HEK293 (cell line): ENCODE measurements at regions not wholly inside any gene's neighbourhood (a gene's known extent, or its start where the extent isn't known, plus 50 kb on each side); places are given as distances from the start of the nearest gene placed in this dataset.

Experiments
- BCL11A ChIP-seq: fragments of 450-650 bp; formaldehyde crosslinking; IDR thresholded peaks from 2 replicates; pipeline ENCODE4 v1.5.1; 2016; ENCODE audit warnings: low read depth, missing biosample characterization, missing genetic modification characterization
- EGR2 ChIP-seq: fragments of 450-650 bp; formaldehyde crosslinking; IDR thresholded peaks from 2 replicates; pipeline ENCODE4 v1.5.1; 2016; ENCODE audit warnings: low read depth, missing biosample characterization, missing genetic modification characterization
- HOXD13 ChIP-seq: sonication (generic); formaldehyde crosslinking; IDR thresholded peaks from 2 replicates; pipeline ENCODE4 v1.8.0; 2022; ENCODE audit warnings: missing genetic modification reagents, borderline replicate concordance
- KLF16 ChIP-seq: fragments of 450-650 bp; formaldehyde crosslinking; IDR thresholded peaks from 2 replicates; pipeline ENCODE4 v1.5.1; 2017; ENCODE audit warnings: missing biosample characterization, missing genetic modification characterization
- MZF1 ChIP-seq: fragments of 450-650 bp; formaldehyde crosslinking; IDR thresholded peaks from 2 replicates; pipeline ENCODE4 v1.5.1; 2017; ENCODE audit warnings: missing biosample characterization, missing genetic modification characterization, borderline replicate concordance
- SCRT1 ChIP-seq: fragments of 450-650 bp; formaldehyde crosslinking; IDR thresholded peaks from 2 replicates; pipeline ENCODE4 v1.5.1; 2016; ENCODE audit warnings: missing biosample characterization, missing genetic modification characterization, borderline replicate concordance
- SETDB1 ChIP-seq: IDR thresholded peaks from one replicate; pipeline ENCODE4 v1.6.1; 2017; ENCODE audit warnings: mild to moderate bottlenecking, low read length, moderate library complexity, mixed read lengths; ENCODE audit not compliant: insufficient read length
- YY1 ChIP-seq: fragments of 450-650 bp; formaldehyde crosslinking; IDR thresholded peaks from 2 replicates; pipeline ENCODE4 v1.5.1; 2018; ENCODE audit warnings: missing biosample characterization, missing genetic modification characterization
- YY2 ChIP-seq: fragments of 450-650 bp; formaldehyde crosslinking; IDR thresholded peaks from 2 replicates; pipeline ENCODE4 v1.5.1; 2016; ENCODE audit warnings: missing biosample characterization, missing genetic modification characterization
- ZBTB1 ChIP-seq: fragments of 450-650 bp; formaldehyde crosslinking; IDR thresholded peaks from 2 replicates; pipeline ENCODE4 v1.5.1; 2016; ENCODE audit warnings: missing biosample characterization, missing genetic modification characterization
- ZNF132 ChIP-seq: fragments of 450-650 bp; formaldehyde crosslinking; IDR thresholded peaks from 2 replicates; pipeline ENCODE4 v1.5.1; 2017; ENCODE audit warnings: missing biosample characterization, missing genetic modification characterization, borderline replicate concordance
- ZNF239 ChIP-seq: fragments of 450-650 bp; formaldehyde crosslinking; IDR thresholded peaks from 2 replicates; pipeline ENCODE4 v1.5.1; 2016; ENCODE audit warnings: missing biosample characterization, missing genetic modification characterization
- ZNF292 ChIP-seq: fragments of 450-650 bp; formaldehyde crosslinking; IDR thresholded peaks from 2 replicates; pipeline ENCODE4 v1.5.1; 2016; ENCODE audit warnings: low read depth, missing biosample characterization, missing genetic modification characterization, borderline replicate concordance
- ZNF341 ChIP-seq: fragments of 450-650 bp; formaldehyde crosslinking; IDR thresholded peaks from 2 replicates; pipeline ENCODE4; 2016; ENCODE audit warnings: low read depth, missing biosample characterization, missing genetic modification characterization
- ZNF501 ChIP-seq: fragments of 450-650 bp; formaldehyde crosslinking; IDR thresholded peaks from 2 replicates; pipeline ENCODE4 v1.5.1; 2016; ENCODE audit warnings: missing biosample characterization, missing genetic modification characterization
- ZNF624 ChIP-seq: fragments of 450-650 bp; formaldehyde crosslinking; IDR thresholded peaks from 2 replicates; pipeline ENCODE4 v1.5.1; 2017; ENCODE audit warnings: missing biosample characterization, missing genetic modification characterization
- ZNF654 ChIP-seq: fragments of 450-650 bp; formaldehyde crosslinking; IDR thresholded peaks from 2 replicates; pipeline ENCODE4 v1.5.1; 2016; ENCODE audit warnings: low read depth, missing biosample characterization, missing genetic modification characterization
- ZNF701 ChIP-seq: fragments of 450-650 bp; formaldehyde crosslinking; IDR thresholded peaks from 2 replicates; pipeline ENCODE4 v1.5.1; 2016; ENCODE audit warnings: missing biosample characterization, missing genetic modification characterization
- ZNF777 ChIP-seq: fragments of 450-650 bp; formaldehyde crosslinking; IDR thresholded peaks from 2 replicates; pipeline ENCODE4 v1.5.1; 2017; ENCODE audit warnings: missing biosample characterization, missing genetic modification characterization, borderline replicate concordance
- TF ChIP-seq, protein P1 (sequence below): fragments of 450-650 bp; formaldehyde crosslinking; IDR thresholded peaks from 2 replicates; pipeline ENCODE4 v1.5.1; 2016; ENCODE audit warnings: missing biosample characterization, missing genetic modification characterization
- TF ChIP-seq, protein P2 (sequence below): IDR thresholded peaks from 2 replicates; pipeline ENCODE4 v1.6.1; 2011; ENCODE audit warnings: mild to moderate bottlenecking, low read depth, low read length, borderline replicate concordance
- TF ChIP-seq, protein P3 (sequence below): sonication (generic); formaldehyde crosslinking; IDR thresholded peaks from 2 replicates; pipeline ENCODE4 v1.8.1; 2022; ENCODE audit warnings: mild to moderate bottlenecking, moderate library complexity, missing genetic modification reagents
- TF ChIP-seq, protein P4 (sequence below): fragments of 450-650 bp; formaldehyde crosslinking; IDR thresholded peaks from 2 replicates; pipeline ENCODE4 v1.5.1; 2016; ENCODE audit warnings: missing biosample characterization, missing genetic modification characterization
- TF ChIP-seq, protein P5 (sequence below): fragments of 450-650 bp; formaldehyde crosslinking; IDR thresholded peaks from 2 replicates; pipeline ENCODE4 v1.5.1; 2016; ENCODE audit warnings: missing biosample characterization, missing genetic modification characterization, low read depth
- TF ChIP-seq, protein P6 (sequence below): fragments of 450-650 bp; formaldehyde crosslinking; IDR thresholded peaks from 2 replicates; pipeline ENCODE4 v1.5.1; 2016; ENCODE audit warnings: missing biosample characterization, missing genetic modification characterization
- TF ChIP-seq, protein P7 (sequence below): fragments of 450-650 bp; formaldehyde crosslinking; IDR thresholded peaks from 2 replicates; pipeline ENCODE4 v1.5.1; 2016; ENCODE audit warnings: missing biosample characterization, missing genetic modification characterization

DNA sequence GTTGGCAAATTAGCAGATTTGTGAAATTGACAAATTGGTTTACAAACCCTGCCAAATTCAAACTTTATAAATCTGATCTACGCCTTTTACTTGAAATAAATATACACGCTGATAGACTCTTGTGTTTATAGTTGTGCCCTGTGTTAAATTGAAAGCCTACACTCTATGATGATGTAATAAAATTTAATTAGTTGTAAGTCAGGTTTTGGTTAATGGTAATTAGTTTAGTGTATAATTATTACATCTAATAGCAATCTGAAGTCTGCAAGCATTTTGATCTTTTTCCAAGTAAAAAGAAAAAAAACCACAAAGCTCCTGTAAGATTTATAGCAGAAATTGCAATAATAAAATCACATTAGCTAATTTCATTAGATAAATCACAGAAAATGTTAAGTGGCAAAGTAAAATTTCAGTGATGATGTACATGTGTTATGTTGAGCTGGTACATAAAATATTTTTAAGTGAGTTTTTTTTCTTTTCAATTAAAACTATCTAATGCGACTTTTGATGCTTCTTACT lies 72.7 kb upstream of the TENM3 start (continued):
- TF ChIP-seq, protein P1, sequence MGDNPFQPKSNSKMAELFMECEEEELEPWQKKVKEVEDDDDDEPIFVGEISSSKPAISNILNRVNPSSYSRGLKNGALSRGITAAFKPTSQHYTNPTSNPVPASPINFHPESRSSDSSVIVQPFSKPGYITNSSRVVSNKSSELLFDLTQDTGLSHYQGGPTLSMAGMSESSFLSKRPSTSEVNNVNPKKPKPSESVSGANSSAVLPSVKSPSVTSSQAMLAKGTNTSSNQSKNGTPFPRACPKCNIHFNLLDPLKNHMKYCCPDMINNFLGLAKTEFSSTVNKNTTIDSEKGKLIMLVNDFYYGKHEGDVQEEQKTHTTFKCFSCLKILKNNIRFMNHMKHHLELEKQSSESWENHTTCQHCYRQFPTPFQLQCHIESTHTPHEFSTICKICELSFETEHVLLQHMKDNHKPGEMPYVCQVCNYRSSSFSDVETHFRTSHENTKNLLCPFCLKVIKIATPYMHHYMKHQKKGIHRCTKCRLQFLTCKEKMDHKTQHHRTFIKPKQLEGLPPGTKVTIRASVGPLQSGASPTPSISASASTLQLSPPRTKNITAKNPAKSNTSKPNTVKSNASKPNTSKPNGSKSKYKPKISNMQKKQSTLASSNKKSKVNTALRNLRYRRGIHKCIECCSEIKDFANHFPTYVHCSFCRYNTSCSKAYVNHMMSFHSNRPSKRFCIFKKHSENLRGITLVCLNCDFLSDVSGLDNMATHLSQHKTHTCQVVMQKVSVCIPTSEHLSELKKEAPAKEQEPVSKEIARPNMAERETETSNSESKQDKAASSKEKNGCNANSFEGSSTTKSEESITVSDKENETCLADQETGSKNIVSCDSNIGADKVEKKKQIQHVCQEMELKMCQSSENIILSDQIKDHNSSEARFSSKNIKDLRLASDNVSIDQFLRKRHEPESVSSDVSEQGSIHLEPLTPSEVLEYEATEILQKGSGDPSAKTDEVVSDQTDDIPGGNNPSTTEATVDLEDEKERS (tag by site-specific recombination) = no peak
- TF ChIP-seq, protein P2, sequence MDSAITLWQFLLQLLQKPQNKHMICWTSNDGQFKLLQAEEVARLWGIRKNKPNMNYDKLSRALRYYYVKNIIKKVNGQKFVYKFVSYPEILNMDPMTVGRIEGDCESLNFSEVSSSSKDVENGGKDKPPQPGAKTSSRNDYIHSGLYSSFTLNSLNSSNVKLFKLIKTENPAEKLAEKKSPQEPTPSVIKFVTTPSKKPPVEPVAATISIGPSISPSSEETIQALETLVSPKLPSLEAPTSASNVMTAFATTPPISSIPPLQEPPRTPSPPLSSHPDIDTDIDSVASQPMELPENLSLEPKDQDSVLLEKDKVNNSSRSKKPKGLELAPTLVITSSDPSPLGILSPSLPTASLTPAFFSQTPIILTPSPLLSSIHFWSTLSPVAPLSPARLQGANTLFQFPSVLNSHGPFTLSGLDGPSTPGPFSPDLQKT = no peak
- no peak for TF ChIP-seq ZNF624 (tag by site-specific recombination)
- TF ChIP-seq BCL11A (tag by site-specific recombination) = 0 out of 2 replicates have a peak, but pooled peaks have one; percentile 22
- no peak for TF ChIP-seq SCRT1
- no peak for TF ChIP-seq ZNF239
- TF ChIP-seq, protein P3, sequence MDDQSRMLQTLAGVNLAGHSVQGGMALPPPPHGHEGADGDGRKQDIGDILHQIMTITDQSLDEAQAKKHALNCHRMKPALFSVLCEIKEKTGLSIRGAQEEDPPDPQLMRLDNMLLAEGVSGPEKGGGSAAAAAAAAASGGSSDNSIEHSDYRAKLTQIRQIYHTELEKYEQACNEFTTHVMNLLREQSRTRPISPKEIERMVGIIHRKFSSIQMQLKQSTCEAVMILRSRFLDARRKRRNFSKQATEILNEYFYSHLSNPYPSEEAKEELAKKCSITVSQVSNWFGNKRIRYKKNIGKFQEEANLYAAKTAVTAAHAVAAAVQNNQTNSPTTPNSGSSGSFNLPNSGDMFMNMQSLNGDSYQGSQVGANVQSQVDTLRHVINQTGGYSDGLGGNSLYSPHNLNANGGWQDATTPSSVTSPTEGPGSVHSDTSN (CRISPR knock-in tag) = no peak
- no peak for TF ChIP-seq KLF16
- TF ChIP-seq, protein P4, sequence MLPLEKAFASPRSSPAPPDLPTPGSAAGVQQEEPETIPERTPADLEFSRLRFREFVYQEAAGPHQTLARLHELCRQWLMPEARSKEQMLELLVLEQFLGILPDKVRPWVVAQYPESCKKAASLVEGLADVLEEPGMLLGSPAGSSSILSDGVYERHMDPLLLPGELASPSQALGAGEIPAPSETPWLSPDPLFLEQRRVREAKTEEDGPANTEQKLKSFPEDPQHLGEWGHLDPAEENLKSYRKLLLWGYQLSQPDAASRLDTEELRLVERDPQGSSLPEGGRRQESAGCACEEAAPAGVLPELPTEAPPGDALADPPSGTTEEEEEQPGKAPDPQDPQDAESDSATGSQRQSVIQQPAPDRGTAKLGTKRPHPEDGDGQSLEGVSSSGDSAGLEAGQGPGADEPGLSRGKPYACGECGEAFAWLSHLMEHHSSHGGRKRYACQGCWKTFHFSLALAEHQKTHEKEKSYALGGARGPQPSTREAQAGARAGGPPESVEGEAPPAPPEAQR = no peak
- TF ChIP-seq ZNF701 = no peak
- TF ChIP-seq, protein P5, sequence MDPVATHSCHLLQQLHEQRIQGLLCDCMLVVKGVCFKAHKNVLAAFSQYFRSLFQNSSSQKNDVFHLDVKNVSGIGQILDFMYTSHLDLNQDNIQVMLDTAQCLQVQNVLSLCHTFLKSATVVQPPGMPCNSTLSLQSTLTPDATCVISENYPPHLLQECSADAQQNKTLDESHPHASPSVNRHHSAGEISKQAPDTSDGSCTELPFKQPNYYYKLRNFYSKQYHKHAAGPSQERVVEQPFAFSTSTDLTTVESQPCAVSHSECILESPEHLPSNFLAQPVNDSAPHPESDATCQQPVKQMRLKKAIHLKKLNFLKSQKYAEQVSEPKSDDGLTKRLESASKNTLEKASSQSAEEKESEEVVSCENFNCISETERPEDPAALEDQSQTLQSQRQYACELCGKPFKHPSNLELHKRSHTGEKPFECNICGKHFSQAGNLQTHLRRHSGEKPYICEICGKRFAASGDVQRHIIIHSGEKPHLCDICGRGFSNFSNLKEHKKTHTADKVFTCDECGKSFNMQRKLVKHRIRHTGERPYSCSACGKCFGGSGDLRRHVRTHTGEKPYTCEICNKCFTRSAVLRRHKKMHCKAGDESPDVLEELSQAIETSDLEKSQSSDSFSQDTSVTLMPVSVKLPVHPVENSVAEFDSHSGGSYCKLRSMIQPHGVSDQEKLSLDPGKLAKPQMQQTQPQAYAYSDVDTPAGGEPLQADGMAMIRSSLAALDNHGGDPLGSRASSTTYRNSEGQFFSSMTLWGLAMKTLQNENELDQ (tag by site-specific recombination) = no peak
- no peak for TF ChIP-seq SETDB1
- no peak for TF ChIP-seq ZNF777 (tag by site-specific recombination)
- no peak for TF ChIP-seq MZF1 (tag by site-specific recombination)
- no peak for TF ChIP-seq YY1 (tag by site-specific recombination)
- TF ChIP-seq HOXD13 = no peak
- no peak for TF ChIP-seq ZBTB1 (tag by site-specific recombination)
- no peak for TF ChIP-seq ZNF341 (tag by site-specific recombination)
- no peak for TF ChIP-seq EGR2 (tag by site-specific recombination)
- no peak for TF ChIP-seq ZNF132 (tag by site-specific recombination)
- TF ChIP-seq ZNF654 (tag by site-specific recombination) = no peak
- TF ChIP-seq, protein P6, sequence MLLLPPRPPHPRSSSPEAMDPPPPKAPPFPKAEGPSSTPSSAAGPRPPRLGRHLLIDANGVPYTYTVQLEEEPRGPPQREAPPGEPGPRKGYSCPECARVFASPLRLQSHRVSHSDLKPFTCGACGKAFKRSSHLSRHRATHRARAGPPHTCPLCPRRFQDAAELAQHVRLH (tag by site-specific recombination) = no peak
- TF ChIP-seq, protein P7, sequence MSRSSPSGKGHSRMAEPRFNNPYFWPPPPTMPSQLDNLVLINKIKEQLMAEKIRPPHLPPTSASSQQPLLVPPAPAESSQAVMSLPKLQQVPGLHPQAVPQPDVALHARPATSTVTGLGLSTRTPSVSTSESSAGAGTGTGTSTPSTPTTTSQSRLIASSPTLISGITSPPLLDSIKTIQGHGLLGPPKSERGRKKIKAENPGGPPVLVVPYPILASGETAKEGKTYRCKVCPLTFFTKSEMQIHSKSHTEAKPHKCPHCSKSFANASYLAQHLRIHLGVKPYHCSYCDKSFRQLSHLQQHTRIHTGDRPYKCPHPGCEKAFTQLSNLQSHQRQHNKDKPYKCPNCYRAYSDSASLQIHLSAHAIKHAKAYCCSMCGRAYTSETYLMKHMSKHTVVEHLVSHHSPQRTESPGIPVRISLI (tag by site-specific recombination) = 0 out of 2 replicates have a peak, but pooled peaks have one; percentile 13
- TF ChIP-seq ZNF292 = no peak
- TF ChIP-seq YY2 (tag by site-specific recombination) = no peak
- no peak for TF ChIP-seq ZNF501 (tag by site-specific recombination)
